Peyer's patch (tissue), 4 donors: ENCODE measurements at regions not wholly inside any gene's neighbourhood (a gene's known extent, or its start where the extent isn't known, plus 50 kb on each side); places are given as distances from the start of the nearest gene placed in this dataset.

Source experiments
- DNase-seq, 3 donors: peaks; one replicate each; pipeline ENCODE4 v3.0.0-alpha.2; 2017 to 2019
- H3K27ac ChIP-seq, 4 donors: fragments of 200-600 bp; sonication (generic); one replicate each; pipeline ENCODE4 v1.5.1; 2016 to 2019
- H3K27me3 ChIP-seq, 2 donors: fragments of 200-600 bp; sonication (generic); one replicate each; pipeline ENCODE4 v1.5.1; 2019
- H3K36me3 ChIP-seq, 3 donors: fragments of 200-600 bp; sonication (generic); one replicate each; pipeline ENCODE4 v1.5.1; 2016 to 2019
- H3K4me1 ChIP-seq, 4 donors: fragments of 200-600 bp; sonication (generic); one replicate each; pipeline ENCODE4 v1.5.1; 2016 to 2019
- H3K4me3 ChIP-seq, 4 donors: fragments of 200-600 bp; sonication (generic); 1 replicate in 3 of 4; 2 replicates in 1 of 4; pipeline ENCODE4 v1.5.1; 2016 to 2019; ENCODE audit warnings: mild to moderate bottlenecking in 1 of 4
- H3K9me3 ChIP-seq, 4 donors: fragments of 200-600 bp; sonication (generic); one replicate each; pipeline ENCODE4 v1.5.1; 2016 to 2019; ENCODE audit warnings: mild to moderate bottlenecking in 1 of 4
- POLR2A ChIP-seq, 2 donors: fragments of 450-650 bp; IDR thresholded peaks; one replicate each; pipeline ENCODE4 v1.5.1; 2017; ENCODE audit warnings: antibody characterized with exemption in 2 of 2, mild to moderate bottlenecking in 2 of 2, moderate library complexity in 2 of 2
- TF ChIP-seq, protein P1 (sequence below), 6 experiments: fragments of 450-650 bp in 4 of 6; fragments of 200-600 bp in 2 of 6; sonication (generic) in 1 of 6; IDR thresholded peaks; one replicate each; pipeline ENCODE4 v1.5.1; 2017 to 2019; ENCODE audit warnings: antibody characterized with exemption in 6 of 6, mild to moderate bottlenecking in 3 of 6, moderate library complexity in 1 of 6

DNA sequence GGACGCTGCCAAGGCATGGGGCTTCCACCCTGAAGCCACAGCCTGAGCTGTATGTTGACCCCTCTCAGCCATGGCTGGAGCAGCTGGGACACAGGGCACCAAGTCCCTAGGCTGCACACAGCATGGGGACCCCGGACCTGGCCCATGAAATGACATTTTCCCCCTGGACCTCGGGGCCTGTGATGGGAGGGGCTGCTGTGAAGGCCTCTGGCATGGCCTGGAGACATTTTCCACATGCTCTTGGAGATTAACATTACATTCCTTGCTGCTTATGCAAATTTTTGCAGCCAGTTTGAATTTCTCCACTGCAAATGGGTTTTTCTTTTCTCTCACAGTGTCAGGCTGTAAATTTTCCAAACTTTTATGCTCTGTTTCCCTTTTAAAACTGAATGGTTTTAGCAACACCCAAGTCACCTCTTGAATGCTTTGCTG, 463.6 kb downstream of the ZWINT start:
- no peaks in the 10 kb centered on the region for H3K4me1 ChIP-seq
- H3K36me3 ChIP-seq: no peaks in the 10 kb centered on the region
- no peaks in the 10 kb centered on the region for H3K27me3 ChIP-seq
- TF ChIP-seq POLR2A (IDR thresholded peaks at IDR 0.05): no peak
- TF ChIP-seq, protein P1, sequence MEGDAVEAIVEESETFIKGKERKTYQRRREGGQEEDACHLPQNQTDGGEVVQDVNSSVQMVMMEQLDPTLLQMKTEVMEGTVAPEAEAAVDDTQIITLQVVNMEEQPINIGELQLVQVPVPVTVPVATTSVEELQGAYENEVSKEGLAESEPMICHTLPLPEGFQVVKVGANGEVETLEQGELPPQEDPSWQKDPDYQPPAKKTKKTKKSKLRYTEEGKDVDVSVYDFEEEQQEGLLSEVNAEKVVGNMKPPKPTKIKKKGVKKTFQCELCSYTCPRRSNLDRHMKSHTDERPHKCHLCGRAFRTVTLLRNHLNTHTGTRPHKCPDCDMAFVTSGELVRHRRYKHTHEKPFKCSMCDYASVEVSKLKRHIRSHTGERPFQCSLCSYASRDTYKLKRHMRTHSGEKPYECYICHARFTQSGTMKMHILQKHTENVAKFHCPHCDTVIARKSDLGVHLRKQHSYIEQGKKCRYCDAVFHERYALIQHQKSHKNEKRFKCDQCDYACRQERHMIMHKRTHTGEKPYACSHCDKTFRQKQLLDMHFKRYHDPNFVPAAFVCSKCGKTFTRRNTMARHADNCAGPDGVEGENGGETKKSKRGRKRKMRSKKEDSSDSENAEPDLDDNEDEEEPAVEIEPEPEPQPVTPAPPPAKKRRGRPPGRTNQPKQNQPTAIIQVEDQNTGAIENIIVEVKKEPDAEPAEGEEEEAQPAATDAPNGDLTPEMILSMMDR (IDR thresholded peaks at IDR 0.05): no peak
- H3K9me3 ChIP-seq: peaks cover 0 to 3% (median 0%) of the 10 kb centered on the region in 4 donors
- DNase-seq: no peak
- no peak overlapping the region for H3K27ac ChIP-seq
- no peak overlapping the region for H3K4me3 ChIP-seq

DNA sequence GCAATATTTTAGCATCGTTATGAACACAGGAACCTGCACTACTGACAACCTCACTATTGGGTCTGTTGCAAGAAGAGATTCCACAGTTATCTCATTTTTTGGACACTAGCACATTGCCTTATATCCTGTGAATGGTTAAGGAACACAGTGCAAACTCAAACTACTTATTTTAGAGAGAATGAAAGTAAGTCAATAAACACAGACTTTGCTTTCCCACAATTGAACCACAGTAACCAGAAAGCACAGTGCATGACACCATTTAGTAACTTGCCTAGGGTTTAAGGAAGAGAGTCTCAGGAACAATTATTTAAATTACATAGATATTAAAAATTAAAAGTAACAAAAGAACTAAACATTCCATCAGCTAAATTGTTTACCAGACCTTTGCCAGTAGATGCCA, 468.8 kb downstream of the ZWINT start:
- H3K36me3 ChIP-seq: no peaks in the 10 kb centered on the region
- H3K27ac ChIP-seq: no peak overlapping the region
- H3K27me3 ChIP-seq: no peaks in the 10 kb centered on the region
- H3K4me1 ChIP-seq: no peaks in the 10 kb centered on the region
- H3K4me3 ChIP-seq: no peak overlapping the region
- DNase-seq: no peak
- TF ChIP-seq, protein P1 (IDR thresholded peaks at IDR 0.05): no peak
- TF ChIP-seq POLR2A (IDR thresholded peaks at IDR 0.05): no peak
- peaks cover 0 to 3% (median 0%) of the 10 kb centered on the region in 4 donors for H3K9me3 ChIP-seq

- Histone ChIP-seq H3K9me3 (no peaks in the 10 kb centered on the region), H3K27me3 (no peaks in the 10 kb centered on the region), H3K27ac (no peak overlapping the region), H3K4me1 (no peaks in the 10 kb centered on the region), H3K36me3 (no peaks in the 10 kb centered on the region), H3K4me3 (no peak overlapping the region)
- TF ChIP-seq, protein P1 (IDR thresholded peaks at IDR 0.05): no peak
- no peak for DNase-seq
Measured at GRCh38 chr10:55881588-55881987, 479.5 kb downstream of the ZWINT start.

DNA sequence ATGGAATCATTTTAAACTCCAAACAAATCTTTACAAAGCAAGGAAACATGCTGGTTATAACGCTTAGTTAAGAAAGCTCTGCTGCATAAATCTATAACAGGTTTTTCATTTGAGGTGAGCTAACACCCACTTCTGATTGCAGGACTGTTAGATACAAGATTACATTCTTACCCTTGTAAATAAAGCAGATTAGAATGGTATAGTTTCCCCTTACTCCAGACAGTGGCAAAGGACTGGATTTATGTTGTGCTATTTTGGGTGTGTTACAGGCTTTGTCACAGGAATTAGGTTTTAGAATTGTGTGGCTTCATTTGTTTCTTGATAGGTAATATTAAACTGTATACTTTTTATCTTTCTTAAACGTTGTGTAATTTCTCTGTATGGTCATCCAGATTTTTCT, 487.6 kb downstream of the ZWINT start:
- Histone ChIP-seq H3K4me1 (no peaks in the 10 kb centered on the region), H3K27me3 (no peaks in the 10 kb centered on the region), H3K4me3 (no peak overlapping the region), H3K27ac (no peak overlapping the region), H3K9me3 (no peaks in the 10 kb centered on the region), H3K36me3 (no peaks in the 10 kb centered on the region)
- TF ChIP-seq POLR2A (IDR thresholded peaks at IDR 0.05): no peak
- TF ChIP-seq, protein P1 (IDR thresholded peaks at IDR 0.05): no peak
- no peak for DNase-seq

- DNase-seq: no peak
- H3K4me3 ChIP-seq: no peak overlapping the region
- H3K27me3 ChIP-seq: no peaks in the 10 kb centered on the region
- H3K4me1 ChIP-seq: no peaks in the 10 kb centered on the region
- H3K27ac ChIP-seq: no peak overlapping the region
- H3K9me3 ChIP-seq: no peaks in the 10 kb centered on the region
- TF ChIP-seq, protein P1 (IDR thresholded peaks at IDR 0.05): no peak
- no peak for TF ChIP-seq POLR2A (IDR thresholded peaks at IDR 0.05)
- no peaks in the 10 kb centered on the region for H3K36me3 ChIP-seq
Measured at GRCh38 chr10:55870186-55870585, 490.9 kb downstream of the ZWINT start.

GRCh38 chr10:55867848-55868247, 493.2 kb downstream of the ZWINT start:
- no peak for DNase-seq
- Histone ChIP-seq H3K27me3 (no peaks in the 10 kb centered on the region), H3K4me1 (no peaks in the 10 kb centered on the region), H3K4me3 (no peak overlapping the region), H3K9me3 (no peaks in the 10 kb centered on the region), H3K27ac (no peak overlapping the region), H3K36me3 (no peaks in the 10 kb centered on the region)
- TF ChIP-seq, protein P1 (IDR thresholded peaks at IDR 0.05): no peak
- TF ChIP-seq POLR2A (IDR thresholded peaks at IDR 0.05): no peak
